SK-N-SH (cell line): ENCODE measurements at regions not wholly inside any gene's neighbourhood (a gene's known extent, or its start where the extent isn't known, plus 50 kb on each side); places are given as distances from the start of the nearest gene placed in this dataset.

Experiments
- CTCF ChIA-PET: fragments of 300-600, 350-600 bp; formaldehyde crosslinking; extraction: SDS; loops from one replicate; lab custom pipeline; 2021; lab: Yijun Ruan, JAX
- POLR2A ChIA-PET: fragments of 350-600 bp; sonication (Branson Sonifier 250); formaldehyde crosslinking; extraction: SDS; loops from one replicate; lab custom pipeline; 2020; ENCODE audit warnings: antibody characterized with exemption, inconsistent platforms; lab: Yijun Ruan, JAX
- DNase-seq: peaks from one replicate; pipeline ENCODE4 v3.0.0; 2012
- H2AFZ ChIP-seq: fragments of 200-600 bp; sonication (generic); 2 replicates; pipeline ENCODE4 v1.8.1; 2016; ENCODE audit warnings: antibody characterized with exemption, mild to moderate bottlenecking, low read depth
- H3F3A ChIP-seq: fragments of 200-600 bp; sonication (generic); replicated peaks from 2 replicates; pipeline ENCODE3; 2016; ENCODE audit warnings: antibody characterized with exemption, mild to moderate bottlenecking; ENCODE audit not compliant: insufficient read depth
- H3K27ac ChIP-seq, 2 experiments: fragments of 200-500 bp in 1 of 2; fragments of 200-600 bp in 1 of 2; sonication (Bioruptor generic) in 1 of 2; sonication (generic), shearing (Covaris generic) in 1 of 2; 2 replicates each; pipeline versions ENCODE4 v1.5.1 to v1.6.1; 2014 to 2016; ENCODE audit warnings: low read depth in 2 of 2, inconsistent platforms in 1 of 2, low read length in 1 of 2, mild to moderate bottlenecking in 1 of 2, mixed read lengths in 1 of 2
- H3K27me3 ChIP-seq: fragments of 200-600 bp; sonication (generic), shearing (Covaris generic); 2 replicates; pipeline ENCODE4 v1.6.1; 2016; ENCODE audit warnings: mixed run types; ENCODE audit not compliant: insufficient read depth
- H3K36me3 ChIP-seq, 2 experiments: fragments of 200-500 bp in 1 of 2; fragments of 200-600 bp in 1 of 2; sonication (Bioruptor generic) in 1 of 2; sonication (generic) in 1 of 2; replicated peaks in 1 of 2; 2 replicates each; pipeline versions ENCODE3 to v1.5.1; 2014 to 2016; ENCODE audit warnings: low read length in 1 of 2, mild to moderate bottlenecking in 1 of 2; ENCODE audit not compliant: insufficient read depth in 2 of 2, control insufficient read depth in 1 of 2
- H3K4me1 ChIP-seq, 2 experiments: fragments of 200-500 bp in 1 of 2; fragments of 200-600 bp in 1 of 2; sonication (Bioruptor generic) in 1 of 2; sonication (generic), shearing (Covaris generic) in 1 of 2; 2 replicates each; pipeline versions ENCODE4 v1.5.1 to v1.6.1; 2014 to 2016; ENCODE audit warnings: low read depth in 1 of 2, low read length in 1 of 2, mixed run types in 1 of 2; ENCODE audit not compliant: insufficient read depth in 2 of 2, control insufficient read depth in 1 of 2
- H3K4me2 ChIP-seq: fragments of 200-600 bp; sonication (generic), shearing (Covaris generic); 2 replicates; pipeline ENCODE4 v1.6.1; 2017; ENCODE audit warnings: mixed run types
- H3K4me3 ChIP-seq, 2 experiments: fragments of 200-500 bp in 1 of 2; fragments of 200-600 bp in 1 of 2; sonication (Bioruptor generic) in 1 of 2; sonication (generic), shearing (Covaris generic) in 1 of 2; 2 replicates each; pipeline versions ENCODE4 v1.5.1 to v1.8.1; 2014 to 2016; ENCODE audit warnings: low read depth in 2 of 2, inconsistent platforms in 1 of 2, low read length in 1 of 2, mild to moderate bottlenecking in 1 of 2, mixed read lengths in 1 of 2, moderate library complexity in 1 of 2
- H3K79me2 ChIP-seq: fragments of 200-600 bp; sonication (generic); 2 replicates; pipeline ENCODE4 v1.8.1; 2017; ENCODE audit warnings: mild to moderate bottlenecking; ENCODE audit not compliant: insufficient read depth
- H3K9ac ChIP-seq: fragments of 200-600 bp; sonication (generic); 2 replicates; pipeline ENCODE4 v1.6.1; 2017; ENCODE audit warnings: mixed run types
- H3K9me2 ChIP-seq: fragments of 200-600 bp; sonication (generic); 2 replicates; pipeline ENCODE4 v1.6.1; 2017; ENCODE audit warnings: mixed run types
- H3K9me3 ChIP-seq: fragments of 200-600 bp; sonication (generic); 2 replicates; pipeline ENCODE4 v1.6.1; 2017; ENCODE audit warnings: mixed run types, mild to moderate bottlenecking, moderate library complexity
- H4K20me1 ChIP-seq: fragments of 200-600 bp; sonication (generic); 2 replicates; pipeline ENCODE4 v1.6.1; 2017; ENCODE audit warnings: mild to moderate bottlenecking, mixed run types; ENCODE audit not compliant: insufficient read depth
- CTCF ChIP-seq: fragments of 200-600 bp; sonication (generic); IDR thresholded peaks from 2 replicates; pipeline ENCODE4 v1.6.1; 2017; ENCODE audit warnings: antibody characterized with exemption, mild to moderate bottlenecking, moderate library complexity
- FOXJ3 ChIP-seq: sonication (generic); formaldehyde crosslinking; IDR thresholded peaks from 2 replicates; pipeline ENCODE4 v1.5.1; 2020; ENCODE audit warnings: mild to moderate bottlenecking, missing genetic modification reagents
- GATA2 ChIP-seq: sonication (generic); formaldehyde crosslinking; IDR thresholded peaks from 2 replicates; pipeline ENCODE4 v1.5.0; 2020; ENCODE audit warnings: mild to moderate bottlenecking, missing genetic modification reagents
- JUND ChIP-seq: IDR thresholded peaks from 2 replicates; pipeline ENCODE4 v1.4.0; 2012
- TCF12 ChIP-seq: IDR thresholded peaks from 2 replicates; pipeline ENCODE4 v1.4.0; 2012
- WGBS: methylation state at CpG from one replicate; pipeline ENCODE4 v1.1.6; 2017; ENCODE audit warnings: low lambda C conversion rate; 5-methylcytosine and 5-hydroxymethylcytosine counted together
- TF ChIP-seq, protein P1 (sequence below): IDR thresholded peaks from 2 replicates; pipeline ENCODE4 v1.4.0; 2012; ENCODE audit warnings: low read depth
- TF ChIP-seq, protein P2 (sequence below): IDR thresholded peaks from 2 replicates; pipeline ENCODE4 v1.6.1; 2012; ENCODE audit warnings: mild to moderate bottlenecking, low read depth, low read length, moderate library complexity
- TF ChIP-seq, protein P3 (sequence below): IDR thresholded peaks from 2 replicates; pipeline ENCODE4 v1.4.0; 2012; ENCODE audit warnings: low read depth, borderline replicate concordance

GRCh38 chr2:225113371-225114015, 71.2 kb upstream of the DOCK10 start:
- H3K27ac ChIP-seq = no peak overlapping the region
- TF ChIP-seq GATA2 (CRISPR knock-in tag) = 0 out of 2 replicates have a peak, but pooled peaks have one; percentile 13
- TF ChIP-seq FOXJ3 = no peak
- TF ChIP-seq JUND = no peak
- TF ChIP-seq TCF12 = 0 out of 2 replicates have a peak, but pooled peaks have one; percentile 5
- no peaks in the 10 kb centered on the region for H3K9me3 ChIP-seq
- H3K36me3 ChIP-seq = no peaks in the 10 kb centered on the region
- no peaks in the 10 kb centered on the region for H3F3A ChIP-seq
- H3K9me2 ChIP-seq = no peaks in the 10 kb centered on the region
- CTCF ChIA-PET = no interaction called here
- H2AFZ ChIP-seq = no peak overlapping the region; the same call in 1 of the 2 replicates
- no peak overlapping the region for H3K4me3 ChIP-seq
- no peak overlapping the region for H3K9ac ChIP-seq
- H3K4me1 ChIP-seq = peaks cover 0 to 4% of the 10 kb centered on the region in 2 experiments; a peak in 3 of 4 replicates
- WGBS = 92% methylated on average over 3 of the region's 3 CpGs
- POLR2A ChIA-PET = no interaction called here
- H3K79me2 ChIP-seq = no peaks in the 10 kb centered on the region
- no peak overlapping the region for H3K4me2 ChIP-seq
- DNase-seq = no peak
- no peaks in the 10 kb centered on the region for H3K27me3 ChIP-seq
- no peaks in the 10 kb centered on the region for H4K20me1 ChIP-seq

DNA sequence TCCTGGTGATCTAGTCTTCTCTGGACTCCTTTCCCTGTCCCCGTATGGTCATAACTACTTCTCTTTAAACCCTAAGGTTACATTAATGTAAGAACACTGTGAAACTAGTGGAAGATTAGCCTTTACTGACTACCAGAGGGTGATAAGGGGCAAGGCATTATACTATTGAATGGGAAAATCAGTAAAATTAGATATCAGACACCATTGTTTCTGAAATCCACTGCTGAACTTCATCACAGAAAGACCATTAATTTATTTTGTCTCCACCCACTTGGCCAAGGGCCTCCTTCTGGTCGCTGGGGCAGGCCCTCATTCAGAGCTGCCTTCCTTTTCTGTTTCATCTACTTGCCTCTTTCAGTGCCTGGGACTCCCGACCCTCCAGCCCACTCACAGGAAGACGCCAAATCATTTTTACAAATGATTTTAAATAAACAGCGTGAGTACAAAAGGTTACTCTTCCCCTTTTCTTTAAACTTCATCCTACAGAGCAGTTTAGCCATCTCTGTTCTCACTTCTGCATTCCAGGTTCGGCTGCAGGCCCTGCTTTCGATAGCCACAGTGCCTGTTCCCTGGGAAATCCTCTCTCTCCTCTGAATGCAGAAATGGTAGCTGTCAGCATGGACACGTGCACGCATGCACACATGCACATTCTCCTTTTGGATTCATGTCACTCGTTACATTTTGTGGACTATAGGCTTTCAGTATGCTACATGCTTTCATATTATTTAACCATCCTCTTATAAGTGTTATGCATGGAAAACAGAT, 70.3 kb upstream of the DOCK10 start:
- H3K79me2 ChIP-seq = no peaks in the 10 kb centered on the region
- no peaks in the 10 kb centered on the region for H3K27me3 ChIP-seq
- no peak overlapping the region for H3K4me3 ChIP-seq
- H3K9me2 ChIP-seq = no peaks in the 10 kb centered on the region
- H3K9ac ChIP-seq = no peak overlapping the region
- H3F3A ChIP-seq = no peaks in the 10 kb centered on the region
- no peak overlapping the region for H3K4me2 ChIP-seq
- TF ChIP-seq, protein P1, sequence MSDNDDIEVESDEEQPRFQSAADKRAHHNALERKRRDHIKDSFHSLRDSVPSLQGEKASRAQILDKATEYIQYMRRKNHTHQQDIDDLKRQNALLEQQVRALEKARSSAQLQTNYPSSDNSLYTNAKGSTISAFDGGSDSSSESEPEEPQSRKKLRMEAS = no peak
- TF ChIP-seq, protein P2, sequence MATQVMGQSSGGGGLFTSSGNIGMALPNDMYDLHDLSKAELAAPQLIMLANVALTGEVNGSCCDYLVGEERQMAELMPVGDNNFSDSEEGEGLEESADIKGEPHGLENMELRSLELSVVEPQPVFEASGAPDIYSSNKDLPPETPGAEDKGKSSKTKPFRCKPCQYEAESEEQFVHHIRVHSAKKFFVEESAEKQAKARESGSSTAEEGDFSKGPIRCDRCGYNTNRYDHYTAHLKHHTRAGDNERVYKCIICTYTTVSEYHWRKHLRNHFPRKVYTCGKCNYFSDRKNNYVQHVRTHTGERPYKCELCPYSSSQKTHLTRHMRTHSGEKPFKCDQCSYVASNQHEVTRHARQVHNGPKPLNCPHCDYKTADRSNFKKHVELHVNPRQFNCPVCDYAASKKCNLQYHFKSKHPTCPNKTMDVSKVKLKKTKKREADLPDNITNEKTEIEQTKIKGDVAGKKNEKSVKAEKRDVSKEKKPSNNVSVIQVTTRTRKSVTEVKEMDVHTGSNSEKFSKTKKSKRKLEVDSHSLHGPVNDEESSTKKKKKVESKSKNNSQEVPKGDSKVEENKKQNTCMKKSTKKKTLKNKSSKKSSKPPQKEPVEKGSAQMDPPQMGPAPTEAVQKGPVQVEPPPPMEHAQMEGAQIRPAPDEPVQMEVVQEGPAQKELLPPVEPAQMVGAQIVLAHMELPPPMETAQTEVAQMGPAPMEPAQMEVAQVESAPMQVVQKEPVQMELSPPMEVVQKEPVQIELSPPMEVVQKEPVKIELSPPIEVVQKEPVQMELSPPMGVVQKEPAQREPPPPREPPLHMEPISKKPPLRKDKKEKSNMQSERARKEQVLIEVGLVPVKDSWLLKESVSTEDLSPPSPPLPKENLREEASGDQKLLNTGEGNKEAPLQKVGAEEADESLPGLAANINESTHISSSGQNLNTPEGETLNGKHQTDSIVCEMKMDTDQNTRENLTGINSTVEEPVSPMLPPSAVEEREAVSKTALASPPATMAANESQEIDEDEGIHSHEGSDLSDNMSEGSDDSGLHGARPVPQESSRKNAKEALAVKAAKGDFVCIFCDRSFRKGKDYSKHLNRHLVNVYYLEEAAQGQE = no peak
- TF ChIP-seq FOXJ3 (no peak), CTCF (no peak)
- TF ChIP-seq, protein P3, sequence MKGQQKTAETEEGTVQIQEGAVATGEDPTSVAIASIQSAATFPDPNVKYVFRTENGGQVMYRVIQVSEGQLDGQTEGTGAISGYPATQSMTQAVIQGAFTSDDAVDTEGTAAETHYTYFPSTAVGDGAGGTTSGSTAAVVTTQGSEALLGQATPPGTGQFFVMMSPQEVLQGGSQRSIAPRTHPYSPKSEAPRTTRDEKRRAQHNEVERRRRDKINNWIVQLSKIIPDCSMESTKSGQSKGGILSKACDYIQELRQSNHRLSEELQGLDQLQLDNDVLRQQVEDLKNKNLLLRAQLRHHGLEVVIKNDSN = no peak
- TF ChIP-seq, all 33 proteins: peak for 0
- DNase-seq = no peak
- 92% methylated on average over 10 of the region's 10 CpGs for WGBS
- no peaks in the 10 kb centered on the region for H3K36me3 ChIP-seq
- H3K9me3 ChIP-seq = no peaks in the 10 kb centered on the region
- ChIA-PET POLR2A (no interaction called here), CTCF (no interaction called here)
- H3K27ac ChIP-seq = no peak overlapping the region
- H2AFZ ChIP-seq = no peak overlapping the region; the same call in 1 of the 2 replicates
- peaks cover 0 to 4% of the 10 kb centered on the region in 2 experiments; a peak in 3 of 4 replicates for H3K4me1 ChIP-seq
- no peaks in the 10 kb centered on the region for H4K20me1 ChIP-seq
